Glutamatergic neuron (in vitro differentiated cells): ENCODE measurements at regions not wholly inside any gene's neighbourhood (a gene's known extent, or its start where the extent isn't known, plus 50 kb on each side); places are given as distances from the start of the nearest gene placed in this dataset.
A peak's percentile ranks its signal among the peaks of the same experiment; 100 is the strongest.

Experiments used
- DNase-seq: peaks from one replicate; pipeline ENCODE4 v3.0.0; 2022
- H3K27ac Mint-ChIP-seq: one replicate; pipeline ENCODE4 v1.8.0; 2020; ENCODE audit warnings: mild to moderate bottlenecking, mixed read lengths, inconsistent platforms; ENCODE audit not compliant: unreplicated experiment
- H3K27me3 Mint-ChIP-seq: one replicate; pipeline ENCODE4 v1.8.0; 2020; ENCODE audit warnings: mild to moderate bottlenecking, moderate library complexity, mixed read lengths, inconsistent platforms; ENCODE audit not compliant: unreplicated experiment
- H3K36me3 Mint-ChIP-seq: one replicate; pipeline ENCODE4 v1.8.0; 2020; ENCODE audit warnings: mild to moderate bottlenecking, mixed read lengths, inconsistent platforms; ENCODE audit not compliant: unreplicated experiment
- H3K4me1 Mint-ChIP-seq: one replicate; pipeline ENCODE4 v1.8.0; 2020; ENCODE audit warnings: mild to moderate bottlenecking, low read depth, mixed read lengths, inconsistent platforms; ENCODE audit not compliant: unreplicated experiment
- H3K4me3 Mint-ChIP-seq: one replicate; pipeline ENCODE4 v1.8.0; 2020; ENCODE audit warnings: mild to moderate bottlenecking, mixed read lengths, inconsistent platforms; ENCODE audit not compliant: unreplicated experiment
- H3K9me3 Mint-ChIP-seq: one replicate; pipeline ENCODE4 v1.8.0; 2020; ENCODE audit warnings: mild to moderate bottlenecking, moderate library complexity, mixed read lengths, inconsistent platforms; ENCODE audit not compliant: unreplicated experiment
- TF ChIP-seq, protein P1 (sequence below): fragments of 200-600 bp; sonication (generic); IDR thresholded peaks from one replicate; pipeline ENCODE4 v1.5.0; 2021; ENCODE audit not compliant: partially characterized antibody, unreplicated experiment

DNA sequence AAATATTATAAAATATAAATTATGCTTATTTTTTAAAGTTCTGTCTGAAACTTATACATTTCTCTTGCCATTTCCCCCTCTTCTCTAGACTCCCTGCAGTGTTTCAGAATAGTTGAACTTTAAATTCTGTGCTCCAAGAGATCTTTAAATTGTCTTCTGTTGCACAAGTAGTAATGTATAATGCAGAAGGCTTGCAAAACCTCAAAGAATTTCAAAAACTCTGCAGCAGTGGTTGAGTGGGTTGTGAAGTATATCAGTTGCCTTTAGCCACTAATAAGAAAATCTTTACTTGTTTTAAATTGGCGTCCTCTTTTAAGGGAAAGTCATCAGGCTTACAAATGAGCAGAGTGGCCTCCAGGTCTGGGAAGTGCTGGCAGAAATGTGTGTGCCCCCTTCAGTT, 1153.3 kb upstream of the PABPC4L start:
- Mint-ChIP-seq H3K4me1 (no peaks in the 10 kb centered on the region), H3K36me3 (no peaks in the 10 kb centered on the region), H3K4me3 (no peak overlapping the region), H3K27me3 (no peaks in the 10 kb centered on the region), H3K9me3 (no peaks in the 10 kb centered on the region), H3K27ac (no peak overlapping the region)
- TF ChIP-seq, protein P1, sequence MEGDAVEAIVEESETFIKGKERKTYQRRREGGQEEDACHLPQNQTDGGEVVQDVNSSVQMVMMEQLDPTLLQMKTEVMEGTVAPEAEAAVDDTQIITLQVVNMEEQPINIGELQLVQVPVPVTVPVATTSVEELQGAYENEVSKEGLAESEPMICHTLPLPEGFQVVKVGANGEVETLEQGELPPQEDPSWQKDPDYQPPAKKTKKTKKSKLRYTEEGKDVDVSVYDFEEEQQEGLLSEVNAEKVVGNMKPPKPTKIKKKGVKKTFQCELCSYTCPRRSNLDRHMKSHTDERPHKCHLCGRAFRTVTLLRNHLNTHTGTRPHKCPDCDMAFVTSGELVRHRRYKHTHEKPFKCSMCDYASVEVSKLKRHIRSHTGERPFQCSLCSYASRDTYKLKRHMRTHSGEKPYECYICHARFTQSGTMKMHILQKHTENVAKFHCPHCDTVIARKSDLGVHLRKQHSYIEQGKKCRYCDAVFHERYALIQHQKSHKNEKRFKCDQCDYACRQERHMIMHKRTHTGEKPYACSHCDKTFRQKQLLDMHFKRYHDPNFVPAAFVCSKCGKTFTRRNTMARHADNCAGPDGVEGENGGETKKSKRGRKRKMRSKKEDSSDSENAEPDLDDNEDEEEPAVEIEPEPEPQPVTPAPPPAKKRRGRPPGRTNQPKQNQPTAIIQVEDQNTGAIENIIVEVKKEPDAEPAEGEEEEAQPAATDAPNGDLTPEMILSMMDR = no peak
- DNase-seq = no peak

DNA sequence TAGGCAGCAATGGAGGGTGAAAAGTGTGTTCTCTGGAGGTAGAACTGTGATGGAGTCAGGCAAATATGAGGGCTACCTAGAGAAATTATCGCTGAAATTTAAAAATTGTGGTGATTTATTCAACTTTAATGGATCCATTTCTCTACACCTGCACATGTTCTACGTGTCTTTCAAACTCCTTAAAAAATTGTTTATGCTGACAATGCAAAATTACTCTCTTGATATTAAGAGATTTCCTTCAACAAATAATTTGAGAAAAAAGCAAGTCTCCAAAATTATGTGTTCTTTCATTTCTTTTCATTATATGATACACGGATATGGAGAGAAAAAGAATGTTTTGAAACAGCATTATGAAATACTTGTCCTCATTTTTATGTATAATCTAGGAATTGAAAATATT, 1151.4 kb upstream of the PABPC4L start:
- Mint-ChIP-seq H3K4me1 (no peaks in the 10 kb centered on the region), H3K27ac (no peak overlapping the region), H3K36me3 (no peaks in the 10 kb centered on the region), H3K27me3 (no peaks in the 10 kb centered on the region), H3K4me3 (no peak overlapping the region), H3K9me3 (no peaks in the 10 kb centered on the region)
- no peak for DNase-seq
- TF ChIP-seq, protein P1 = no peak

DNA sequence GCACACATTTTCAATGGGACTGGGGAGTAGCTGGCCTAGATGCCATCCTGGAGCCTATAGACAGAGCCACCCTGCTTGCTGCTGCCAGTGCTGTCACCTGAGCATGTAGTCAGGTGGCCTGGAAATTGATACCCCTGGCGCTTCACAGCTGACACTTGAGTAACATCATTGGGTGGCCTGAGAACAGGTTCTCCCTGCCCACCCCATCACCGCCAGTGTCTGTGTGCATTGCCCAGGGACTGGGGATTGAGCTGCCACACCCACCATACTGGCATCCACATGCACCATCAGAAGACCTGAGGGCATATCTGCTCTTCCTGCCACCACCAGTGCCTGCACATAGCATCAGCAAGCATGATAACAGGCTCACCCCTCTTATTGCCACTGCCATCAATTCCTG, 1142.9 kb upstream of the PABPC4L start:
- no peak for DNase-seq
- no peaks in the 10 kb centered on the region for H3K4me1 Mint-ChIP-seq
- TF ChIP-seq, protein P1 = no peak
- H3K4me3 Mint-ChIP-seq = no peak overlapping the region
- no peak overlapping the region for H3K27ac Mint-ChIP-seq
- no peaks in the 10 kb centered on the region for H3K36me3 Mint-ChIP-seq
- no peaks in the 10 kb centered on the region for H3K9me3 Mint-ChIP-seq
- H3K27me3 Mint-ChIP-seq = no peaks in the 10 kb centered on the region

- no peaks in the 10 kb centered on the region for H3K36me3 Mint-ChIP-seq
- H3K4me3 Mint-ChIP-seq = no peak overlapping the region
Observed at GRCh38 chr4:135338181-135338580, 1136.6 kb upstream of the PABPC4L start.

DNA sequence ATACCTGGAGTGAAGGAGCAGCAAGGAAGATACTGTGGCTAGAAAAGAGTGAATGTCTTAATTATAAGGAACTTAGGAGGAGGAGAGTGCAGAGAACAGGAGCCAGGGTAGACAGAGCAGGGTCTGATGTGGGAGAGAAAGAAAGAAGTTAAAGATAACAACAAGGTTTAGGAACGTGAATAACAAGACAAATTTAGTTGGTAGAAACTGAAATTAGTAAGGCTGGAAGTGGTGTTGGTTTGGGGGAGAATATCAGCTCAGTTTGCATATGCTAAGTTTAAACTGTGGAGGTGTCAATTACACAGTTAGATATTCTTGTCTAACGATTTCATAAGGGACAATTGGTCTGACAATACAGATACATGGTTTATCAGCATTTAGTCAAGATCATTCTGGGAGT, 1123.7 kb upstream of the PABPC4L start:
- Mint-ChIP-seq H3K4me3 (no peak overlapping the region), H3K27ac (peak overlapping the region; percentile 15), H3K36me3 (no peaks in the 10 kb centered on the region), H3K4me1 (peaks cover 9% of the 10 kb centered on the region), H3K27me3 (no peaks in the 10 kb centered on the region), H3K9me3 (no peaks in the 10 kb centered on the region)
- DNase-seq = no peak
- TF ChIP-seq, protein P1 = no peak

More at GRCh38 chr4:135338181-135338580, 1136.6 kb upstream of the PABPC4L start:
- H3K27me3 Mint-ChIP-seq = no peaks in the 10 kb centered on the region
- TF ChIP-seq, protein P1 = no peak
- H3K27ac Mint-ChIP-seq = no peak overlapping the region
- DNase-seq = no peak
- H3K9me3 Mint-ChIP-seq = no peaks in the 10 kb centered on the region
- H3K4me1 Mint-ChIP-seq = no peaks in the 10 kb centered on the region
